Common myeloid progenitor, CD34-positive (primary cell): ENCODE measurements at regions not wholly inside any gene's neighbourhood (a gene's known extent, or its start where the extent isn't known, plus 50 kb on each side); places are given as distances from the start of the nearest gene placed in this dataset.

Experiments
- CTCF ChIA-PET: fragments of 350-600 bp; sonication (Branson Sonifier 250); formaldehyde crosslinking; loops from one replicate; lab custom pipeline; 2021; ENCODE audit warnings: antibody characterized with exemption; lab: Charles Lee
- POLR2A ChIA-PET: fragments of 350-600 bp; sonication (Branson Sonifier 250); formaldehyde crosslinking; loops from one replicate; lab custom pipeline; 2021; ENCODE audit warnings: antibody characterized with exemption; lab: Charles Lee
- DNase-seq, 3 donors: peaks; one replicate each; pipeline versions ENCODE4 v3.0.0 to v3.0.0-alpha.2; 2013
- H3K27ac ChIP-seq, 2 experiments: 1 replicate in 1 of 2; 2 replicates in 1 of 2; pipeline ENCODE4 v1.7.0; 2013; ENCODE audit warnings: inconsistent platforms in 2 of 2, low read length in 2 of 2, mild to moderate bottlenecking in 2 of 2, low read depth in 1 of 2, moderate library complexity in 1 of 2; ENCODE audit not compliant: severe bottlenecking in 2 of 2, insufficient read depth in 1 of 2, poor library complexity in 1 of 2
- H3K27me3 ChIP-seq, 5 experiments: replicated peaks in 2 of 5; 1 replicate in 3 of 5; 2 replicates in 2 of 5; pipeline versions ENCODE4 v1.6.1 to v1.7.0; 2013; ENCODE audit warnings: low read length in 4 of 5, mild to moderate bottlenecking in 2 of 5, moderate library complexity in 2 of 5, inconsistent platforms in 1 of 5; ENCODE audit not compliant: insufficient read depth in 5 of 5, control insufficient read depth in 4 of 5
- H3K36me3 ChIP-seq, 4 experiments: 1 replicate in 2 of 4; 2 replicates in 2 of 4; pipeline versions ENCODE4 v1.6.1 to v1.7.0; 2013; ENCODE audit warnings: low read length in 3 of 4, control low read depth in 1 of 4, mild to moderate bottlenecking in 1 of 4; ENCODE audit not compliant: control insufficient read depth in 4 of 4, insufficient read depth in 4 of 4
- H3K4me1 ChIP-seq, 4 experiments: 1 replicate in 3 of 4; 2 replicates in 1 of 4; pipeline versions ENCODE4 v1.6.1 to v1.7.1; 2013; ENCODE audit warnings: low read length in 3 of 4, mild to moderate bottlenecking in 3 of 4, control low read depth in 1 of 4, inconsistent platforms in 1 of 4, moderate library complexity in 1 of 4; ENCODE audit not compliant: control insufficient read depth in 4 of 4, insufficient read depth in 4 of 4; ENCODE audit errors: control extremely low read depth in 1 of 4
- H3K4me3 ChIP-seq, 7 experiments: 1 replicate in 4 of 7; 2 replicates in 3 of 7; pipeline versions ENCODE4 v1.5.1 to v1.7.0; 2013; ENCODE audit warnings: mild to moderate bottlenecking in 7 of 7, low read length in 6 of 7, moderate library complexity in 6 of 7, inconsistent platforms in 2 of 7, low read depth in 2 of 7, control low read depth in 1 of 7; ENCODE audit not compliant: insufficient read depth in 4 of 7, control insufficient read depth in 1 of 7; ENCODE audit errors: extremely low read depth in 1 of 7
- H3K9me3 ChIP-seq, 5 experiments: 1 replicate in 4 of 5; 2 replicates in 1 of 5; pipeline versions ENCODE4 v1.6.1 to v1.7.1; 2013; ENCODE audit warnings: low read length in 4 of 5, mild to moderate bottlenecking in 2 of 5, inconsistent platforms in 1 of 5, low read depth in 1 of 5, moderate library complexity in 1 of 5; ENCODE audit not compliant: control insufficient read depth in 4 of 5, insufficient read depth in 2 of 5; ENCODE audit errors: control extremely low read depth in 1 of 5
- WGBS: methylation state at CpG from one replicate; pipeline ENCODE4 v1.1.5; 2013; ENCODE audit not compliant: insufficient coverage; 5-methylcytosine and 5-hydroxymethylcytosine counted together

- ChIA-PET POLR2A (no interaction called here), CTCF (interaction anchor here (1.9 kb wide), 1 partner anchor 17 kb away, joined by 4 read pairs; no protein-coding TSS in a partner anchor)
- WGBS = 43% methylated on average over 1 of the region's 1 CpG
- H3K4me3 ChIP-seq = no peak overlapping the region
- no peaks in the 10 kb centered on the region for H3K27me3 ChIP-seq
- DNase-seq = no peak
- H3K4me1 ChIP-seq = no peaks in the 10 kb centered on the region
- no peak overlapping the region for H3K27ac ChIP-seq
- peaks cover 0 to 12% (median 3%) of the 10 kb centered on the region in 5 experiments for H3K9me3 ChIP-seq
- H3K36me3 ChIP-seq = no peaks in the 10 kb centered on the region
Measured at GRCh38 chr6:142569676-142570075, 267.9 kb downstream of the ADGRG6 start.

GRCh38 chr6:142570221-142570671, 268.4 kb downstream of the ADGRG6 start:
- no peak for DNase-seq
- H3K9me3 ChIP-seq = peaks cover 0 to 12% (median 3%) of the 10 kb centered on the region in 5 experiments
- H3K27ac ChIP-seq = no peak overlapping the region
- no peaks in the 10 kb centered on the region for H3K27me3 ChIP-seq
- ChIA-PET POLR2A (no interaction called here), CTCF (interaction anchor here (1.9 kb wide), 1 partner anchor 17 kb away, joined by 4 read pairs; no protein-coding TSS in a partner anchor)
- H3K4me1 ChIP-seq = no peaks in the 10 kb centered on the region
- no peaks in the 10 kb centered on the region for H3K36me3 ChIP-seq
- no peak overlapping the region for H3K4me3 ChIP-seq

- no peak for DNase-seq
- WGBS = 100% methylated on average over 2 of the region's 2 CpGs
- POLR2A ChIA-PET = no interaction called here
- H3K36me3 ChIP-seq = no peaks in the 10 kb centered on the region
- CTCF ChIA-PET = no interaction called here
- H3K4me1 ChIP-seq = no peaks in the 10 kb centered on the region
- H3K4me3 ChIP-seq = no peak overlapping the region
- peaks cover 0 to 2% (median 0%) of the 10 kb centered on the region in 5 experiments for H3K27me3 ChIP-seq
- no peak overlapping the region for H3K27ac ChIP-seq
- peaks cover 0 to 6% (median 0%) of the 10 kb centered on the region in 5 experiments for H3K9me3 ChIP-seq
Measured at GRCh38 chr6:142592876-142593275, 291.1 kb downstream of the ADGRG6 start.

GRCh38 chr6:142597836-142598235, 296.0 kb downstream of the ADGRG6 start:
- Histone ChIP-seq H3K27ac (no peak overlapping the region), H3K9me3 (peaks cover 0 to under 1% (median 0%) of the 10 kb centered on the region in 5 experiments), H3K36me3 (no peaks in the 10 kb centered on the region), H3K4me3 (no peak overlapping the region), H3K27me3 (peaks cover 0 to 2% (median 0%) of the 10 kb centered on the region in 5 experiments), H3K4me1 (no peaks in the 10 kb centered on the region)
- ChIA-PET CTCF (no interaction called here), POLR2A (no interaction called here)
- no peak for DNase-seq
- WGBS = 75% methylated on average over 2 of the region's 5 CpGs

GRCh38 chr6:142601427-142601826, 299.6 kb downstream of the ADGRG6 start:
- ChIA-PET POLR2A (no interaction called here), CTCF (no interaction called here)
- no CpG with 5 or more reads among the region's 1 CpG for WGBS
- peaks cover 0 to 2% (median 0%) of the 10 kb centered on the region in 5 experiments for H3K27me3 ChIP-seq
- no peak overlapping the region for H3K27ac ChIP-seq
- no peak overlapping the region for H3K4me3 ChIP-seq
- no peaks in the 10 kb centered on the region for H3K4me1 ChIP-seq
- no peaks in the 10 kb centered on the region for H3K36me3 ChIP-seq
- peaks cover 0 to 3% (median 0%) of the 10 kb centered on the region in 5 experiments for H3K9me3 ChIP-seq
- no peak for DNase-seq

GRCh38 chr6:142602972-142603371, 301.2 kb downstream of the ADGRG6 start:
- POLR2A ChIA-PET = no interaction called here
- Histone ChIP-seq H3K36me3 (no peaks in the 10 kb centered on the region), H3K4me3 (no peak overlapping the region), H3K4me1 (no peaks in the 10 kb centered on the region), H3K9me3 (peaks cover 0 to 3% (median 0%) of the 10 kb centered on the region in 5 experiments), H3K27me3 (no peaks in the 10 kb centered on the region), H3K27ac (no peak overlapping the region)
- no peak for DNase-seq
- WGBS = 80% methylated on average over 2 of the region's 3 CpGs
- CTCF ChIA-PET = no interaction called here

GRCh38 chr6:142605922-142606485, 304.2 kb downstream of the ADGRG6 start:
- CTCF ChIA-PET = no interaction called here
- Histone ChIP-seq H3K9me3 (peaks cover 0 to 3% (median 0%) of the 10 kb centered on the region in 5 experiments), H3K27ac (no peak overlapping the region)

More at GRCh38 chr6:142605922-142606485, 304.2 kb downstream of the ADGRG6 start:
- peak in 2 of 3 donors; percentile 25 to 29 for DNase-seq
- POLR2A ChIA-PET = no interaction called here
- Histone ChIP-seq H3K36me3 (no peaks in the 10 kb centered on the region), H3K4me1 (no peaks in the 10 kb centered on the region), H3K27me3 (no peaks in the 10 kb centered on the region), H3K4me3 (no peak overlapping the region)
- 25% methylated on average over 5 of the region's 6 CpGs for WGBS
